ENCODE measurements at regions not wholly inside any gene's neighbourhood (a gene's known extent, or its start where the extent isn't known, plus 50 kb on each side); places are given as distances from the start of the nearest gene placed in this dataset.

DNA sequence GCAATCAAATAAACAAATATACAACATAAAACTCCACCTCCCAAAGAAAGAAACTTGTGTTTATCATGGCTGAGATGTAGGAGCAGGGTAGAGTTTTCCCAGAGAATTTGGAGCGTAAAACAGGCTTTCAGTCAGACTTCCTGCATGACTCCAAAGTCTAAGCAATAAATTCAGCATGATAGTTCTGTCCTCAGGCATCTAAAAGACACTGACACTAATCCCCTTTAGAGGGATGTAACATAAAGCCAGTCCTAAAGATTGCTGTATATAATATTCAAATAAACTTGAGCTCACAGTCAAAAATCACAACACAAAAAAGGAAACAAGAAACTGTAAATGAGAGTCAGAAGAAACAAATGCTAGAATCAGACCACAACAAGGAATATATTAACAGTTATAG is 234.4 kb downstream of the CENPW start:
- TF ChIP-seq, protein P1, sequence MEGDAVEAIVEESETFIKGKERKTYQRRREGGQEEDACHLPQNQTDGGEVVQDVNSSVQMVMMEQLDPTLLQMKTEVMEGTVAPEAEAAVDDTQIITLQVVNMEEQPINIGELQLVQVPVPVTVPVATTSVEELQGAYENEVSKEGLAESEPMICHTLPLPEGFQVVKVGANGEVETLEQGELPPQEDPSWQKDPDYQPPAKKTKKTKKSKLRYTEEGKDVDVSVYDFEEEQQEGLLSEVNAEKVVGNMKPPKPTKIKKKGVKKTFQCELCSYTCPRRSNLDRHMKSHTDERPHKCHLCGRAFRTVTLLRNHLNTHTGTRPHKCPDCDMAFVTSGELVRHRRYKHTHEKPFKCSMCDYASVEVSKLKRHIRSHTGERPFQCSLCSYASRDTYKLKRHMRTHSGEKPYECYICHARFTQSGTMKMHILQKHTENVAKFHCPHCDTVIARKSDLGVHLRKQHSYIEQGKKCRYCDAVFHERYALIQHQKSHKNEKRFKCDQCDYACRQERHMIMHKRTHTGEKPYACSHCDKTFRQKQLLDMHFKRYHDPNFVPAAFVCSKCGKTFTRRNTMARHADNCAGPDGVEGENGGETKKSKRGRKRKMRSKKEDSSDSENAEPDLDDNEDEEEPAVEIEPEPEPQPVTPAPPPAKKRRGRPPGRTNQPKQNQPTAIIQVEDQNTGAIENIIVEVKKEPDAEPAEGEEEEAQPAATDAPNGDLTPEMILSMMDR (IDR thresholded peaks at IDR 0.05; ENCODE audit: insufficient read depth, low read depth, low read length): no peak
- DNase-seq (ENCODE audit: low read depth): no peak
- no peak overlapping the region for H3K4me3 ChIP-seq (ENCODE audit: low read depth, low read length)

DNA sequence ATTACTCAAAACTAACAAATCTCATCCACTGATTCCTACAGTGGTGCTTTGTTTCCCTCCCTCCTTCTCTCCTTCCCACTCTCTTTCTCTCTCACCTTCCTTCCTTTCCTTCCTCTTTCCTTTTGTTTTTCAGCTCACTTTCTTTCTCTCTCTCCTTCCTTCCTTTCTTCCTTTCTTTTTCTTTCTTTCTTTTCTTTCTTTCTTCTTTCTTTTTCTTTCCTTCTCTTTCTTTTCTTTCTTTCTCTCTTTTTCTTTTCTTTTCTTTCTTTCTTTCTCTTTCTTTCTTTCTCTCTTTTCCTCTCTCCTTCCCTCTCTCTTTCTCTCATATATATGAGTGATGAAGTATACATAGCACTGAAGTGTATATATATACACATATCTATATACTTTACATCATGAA is 241.4 kb downstream of the CENPW start:
- DNase-seq (ENCODE audit: low read depth): no peak
- H3K4me3 ChIP-seq (ENCODE audit: low read depth, low read length): no peak overlapping the region
- TF ChIP-seq, protein P1 (IDR thresholded peaks at IDR 0.05; ENCODE audit: insufficient read depth, low read depth, low read length): no peak

DNA sequence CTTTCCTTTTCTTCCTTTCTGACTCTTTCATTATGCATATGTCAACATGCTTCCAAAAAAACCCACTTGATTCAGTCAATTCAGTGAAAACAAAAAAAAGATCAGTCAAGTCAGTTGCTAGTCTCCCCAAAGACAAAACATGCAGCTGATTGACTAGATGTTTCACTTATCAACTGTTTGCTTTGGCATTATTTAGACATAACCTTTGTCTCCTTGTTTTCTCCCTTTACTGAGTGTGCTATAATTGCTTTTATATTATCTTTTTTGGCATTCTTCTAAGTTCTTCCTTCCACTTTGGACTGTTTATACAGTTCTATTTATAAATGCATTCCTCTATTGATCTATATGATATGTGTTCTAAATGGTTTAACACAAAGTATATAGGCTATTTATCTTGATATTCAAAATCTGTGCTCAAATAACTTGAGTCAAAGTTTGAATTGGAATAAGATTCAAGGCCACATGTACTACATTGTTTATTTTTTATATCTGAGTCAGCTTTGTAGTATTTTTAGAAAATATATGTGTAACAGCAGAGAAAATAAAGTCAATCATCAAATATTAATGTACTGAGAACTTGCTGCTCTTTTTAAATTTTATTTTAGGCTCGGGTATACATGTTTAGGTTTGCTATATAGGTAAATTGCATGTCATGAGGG is 260.5 kb downstream of the CENPW start:
- TF ChIP-seq, protein P1 (IDR thresholded peaks at IDR 0.05; ENCODE audit: insufficient read depth, low read depth, low read length): no peak
- H3K4me3 ChIP-seq (ENCODE audit: low read depth, low read length): no peak overlapping the region
- no peak for DNase-seq (ENCODE audit: low read depth)

GRCh38 chr6:126603410-126603809 is 263.5 kb downstream of the CENPW start:
- no peak for DNase-seq (ENCODE audit: low read depth)
- no peak overlapping the region for H3K4me3 ChIP-seq (ENCODE audit: low read depth, low read length)
- TF ChIP-seq, protein P1 (IDR thresholded peaks at IDR 0.05; ENCODE audit: insufficient read depth, low read depth, low read length): no peak

DNA sequence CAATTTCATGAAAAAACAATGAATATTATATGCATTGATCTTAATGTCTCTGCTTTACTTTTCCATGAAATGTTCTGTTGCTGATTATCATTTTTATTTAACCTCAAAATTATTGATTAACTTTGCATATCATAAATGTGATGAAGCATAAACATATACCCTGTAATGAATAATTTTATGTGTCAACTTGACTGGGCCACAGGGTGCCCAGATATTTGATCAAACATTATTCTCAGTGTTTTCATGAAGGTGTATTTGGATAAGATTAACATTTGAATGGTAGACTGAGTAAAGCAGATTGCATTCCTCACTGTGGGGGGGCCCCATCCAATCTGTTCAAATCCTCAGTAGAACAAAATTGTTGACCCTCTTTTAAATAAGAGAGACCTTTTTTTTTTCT is 265.2 kb downstream of the CENPW start:
- TF ChIP-seq, protein P1 (IDR thresholded peaks at IDR 0.05; ENCODE audit: insufficient read depth, low read depth, low read length): no peak
- no peak for DNase-seq (ENCODE audit: low read depth)

DNA sequence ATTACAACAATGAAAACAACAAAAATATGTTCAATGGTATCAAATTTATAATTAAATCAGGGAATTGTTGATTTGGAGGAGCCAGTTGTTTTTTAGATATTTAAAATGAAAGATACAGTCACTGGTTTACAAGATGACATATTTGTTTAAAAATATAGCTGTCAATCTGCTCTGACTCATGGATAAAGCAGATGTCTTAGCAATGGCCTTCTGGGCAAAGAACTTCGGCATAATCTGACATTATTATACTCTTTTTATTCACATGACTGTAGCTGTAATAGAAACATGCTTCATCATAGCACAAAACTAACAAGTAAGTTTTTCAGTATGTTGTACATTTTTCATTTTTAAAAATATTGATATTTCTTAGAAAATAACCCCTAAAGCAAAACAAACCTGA is 267.4 kb downstream of the CENPW start:
- H3K4me3 ChIP-seq (ENCODE audit: low read depth, low read length): no peak overlapping the region
- TF ChIP-seq, protein P1 (IDR thresholded peaks at IDR 0.05; ENCODE audit: insufficient read depth, low read depth, low read length): no peak
- DNase-seq (ENCODE audit: low read depth): no peak

More for the DNA sequence above, 265.2 kb downstream of the CENPW start:
- H3K4me3 ChIP-seq (ENCODE audit: low read depth, low read length): no peak overlapping the region

- H3K4me3 ChIP-seq (ENCODE audit: low read depth, low read length): no peak overlapping the region
- DNase-seq (ENCODE audit: low read depth): no peak
- TF ChIP-seq, protein P1 (IDR thresholded peaks at IDR 0.05; ENCODE audit: insufficient read depth, low read depth, low read length): no peak
Observed at GRCh38 chr6:126608681-126609080, 268.8 kb downstream of the CENPW start.
